GM13976 (cell line): ENCODE measurements at regions not wholly inside any gene's neighbourhood (a gene's known extent, or its start where the extent isn't known, plus 50 kb on each side); places are given as distances from the start of the nearest gene placed in this dataset.

ENCODE experiments used
- DNase-seq: peaks from one replicate; pipeline ENCODE4 v3.0.0; 2012; ENCODE audit warnings: low spot score
- CTCF ChIP-seq: IDR thresholded peaks from 2 replicates; pipeline ENCODE4 v1.5.1; 2012; ENCODE audit warnings: borderline replicate concordance, mild to moderate bottlenecking; ENCODE audit not compliant: insufficient read depth; ENCODE audit errors: extremely low read depth, missing control alignments, control extremely low read depth
- in situ Hi-C: fragments of 300-500 bp; cut with MboI; formaldehyde crosslinking; loops from one replicate; pipeline ENCODE4 v1.12.0; 2022; ENCODE audit warnings: low sequenced_read_pairs, mixed read lengths, inconsistent platforms; ENCODE audit not compliant: unreplicated experiment

- in situ Hi-C loops: no loop called here
- no peak for TF ChIP-seq CTCF
Measured at GRCh38 chr5:67292201-67292940, 95.8 kb upstream of the CD180 start.

DNA sequence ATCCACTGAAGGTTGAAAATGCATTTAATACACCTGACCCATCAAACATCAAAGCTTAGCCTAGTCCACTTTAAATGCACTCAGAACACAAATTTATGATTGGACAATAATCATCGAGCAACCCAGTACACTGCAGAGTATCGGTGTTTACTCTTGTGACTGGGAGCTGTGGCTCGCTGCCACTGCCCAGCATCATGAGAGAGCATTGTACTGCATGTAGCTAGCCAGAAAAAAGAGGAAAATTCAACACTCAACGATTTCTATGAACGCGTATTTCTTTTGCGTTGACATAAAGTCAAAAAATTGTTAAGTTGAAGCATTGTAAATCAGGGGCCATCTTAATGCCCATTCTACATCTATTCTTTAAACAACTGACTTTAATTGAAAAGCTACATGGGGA, 95.1 kb upstream of the CD180 start:
- no peak for DNase-seq
- no peak for TF ChIP-seq CTCF
- in situ Hi-C loops: no loop called here

More at GRCh38 chr5:67292201-67292940, 95.8 kb upstream of the CD180 start:
- DNase-seq: no peak

- TF ChIP-seq CTCF: no peak
- in situ Hi-C loops: no loop called here
- DNase-seq: no peak
Measured at GRCh38 chr5:67291066-67291465, 94.5 kb upstream of the CD180 start.

GRCh38 chr5:67290655-67291054, 94.1 kb upstream of the CD180 start:
- DNase-seq: no peak
- no peak for TF ChIP-seq CTCF
- in situ Hi-C loops: no loop called here

DNA sequence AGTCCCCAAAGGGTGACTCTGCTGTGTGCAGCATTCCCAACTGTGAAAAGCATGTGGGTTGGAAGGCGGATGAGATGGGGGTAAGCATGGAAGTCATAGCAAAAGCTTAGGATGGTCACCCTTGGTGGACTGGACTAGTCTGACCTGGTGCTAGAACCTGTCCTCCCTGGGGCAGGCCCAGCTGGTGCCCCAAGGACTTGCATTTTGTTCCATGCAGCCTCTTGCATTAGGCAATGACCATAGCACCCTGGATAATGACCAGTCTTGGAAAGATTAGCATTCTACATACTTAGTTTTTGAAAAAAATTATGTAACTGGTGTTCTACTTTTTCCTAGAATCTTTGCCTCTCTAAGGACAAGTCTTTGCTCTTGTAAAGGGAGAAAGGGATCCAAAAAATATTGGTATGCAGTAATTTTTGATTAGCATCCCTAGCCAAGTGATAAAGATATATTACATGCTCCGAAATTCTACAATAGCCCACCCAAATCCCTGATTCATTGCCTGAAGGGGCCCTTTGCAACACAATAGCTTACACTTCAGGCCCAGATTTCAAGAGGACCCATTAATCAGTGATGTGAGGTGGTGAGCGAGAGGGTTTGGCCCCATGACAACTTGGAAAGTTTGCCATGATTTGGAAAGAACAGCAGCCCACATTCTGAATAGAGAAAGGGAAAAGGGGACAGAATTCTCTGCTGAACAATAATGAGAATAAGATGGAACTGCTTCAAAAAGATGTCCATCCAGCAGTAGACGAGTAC, 93.3 kb upstream of the CD180 start:
- no peak for DNase-seq
- in situ Hi-C loops: no loop called here
- TF ChIP-seq CTCF: no peak

GRCh38 chr5:67287510-67288268, 91.1 kb upstream of the CD180 start:
- no peak for TF ChIP-seq CTCF
- DNase-seq: no peak
- in situ Hi-C loops: no loop called here
